ENCODE measurements at regions not wholly inside any gene's neighbourhood (a gene's known extent, or its start where the extent isn't known, plus 50 kb on each side); places are given as distances from the start of the nearest gene placed in this dataset.

GRCh38 chr5:101948615-101949014 is 347.5 kb downstream of the SLCO4C1 start:
- no peak for TF ChIP-seq CTCF (conservative IDR thresholded peaks at IDR 0.05; ENCODE audit: low read length)
- no peak for TF ChIP-seq EZH2phosphoT487 (IDR thresholded peaks at IDR 0.05; ENCODE audit: borderline replicate concordance)
